ENCODE measurements at regions not wholly inside any gene's neighbourhood (a gene's known extent, or its start where the extent isn't known, plus 50 kb on each side); places are given as distances from the start of the nearest gene placed in this dataset.

- TF ChIP-seq, protein P1, sequence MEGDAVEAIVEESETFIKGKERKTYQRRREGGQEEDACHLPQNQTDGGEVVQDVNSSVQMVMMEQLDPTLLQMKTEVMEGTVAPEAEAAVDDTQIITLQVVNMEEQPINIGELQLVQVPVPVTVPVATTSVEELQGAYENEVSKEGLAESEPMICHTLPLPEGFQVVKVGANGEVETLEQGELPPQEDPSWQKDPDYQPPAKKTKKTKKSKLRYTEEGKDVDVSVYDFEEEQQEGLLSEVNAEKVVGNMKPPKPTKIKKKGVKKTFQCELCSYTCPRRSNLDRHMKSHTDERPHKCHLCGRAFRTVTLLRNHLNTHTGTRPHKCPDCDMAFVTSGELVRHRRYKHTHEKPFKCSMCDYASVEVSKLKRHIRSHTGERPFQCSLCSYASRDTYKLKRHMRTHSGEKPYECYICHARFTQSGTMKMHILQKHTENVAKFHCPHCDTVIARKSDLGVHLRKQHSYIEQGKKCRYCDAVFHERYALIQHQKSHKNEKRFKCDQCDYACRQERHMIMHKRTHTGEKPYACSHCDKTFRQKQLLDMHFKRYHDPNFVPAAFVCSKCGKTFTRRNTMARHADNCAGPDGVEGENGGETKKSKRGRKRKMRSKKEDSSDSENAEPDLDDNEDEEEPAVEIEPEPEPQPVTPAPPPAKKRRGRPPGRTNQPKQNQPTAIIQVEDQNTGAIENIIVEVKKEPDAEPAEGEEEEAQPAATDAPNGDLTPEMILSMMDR (conservative IDR thresholded peaks at IDR 0.05; ENCODE audit: low read depth in 2 of 2) = no peak
- TF ChIP-seq POLR2AphosphoS5 (IDR thresholded peaks at IDR 0.05; ENCODE audit: low read depth) (no peak), REST (IDR thresholded peaks at IDR 0.05; ENCODE audit: unreplicated experiment) (no peak), EZH2phosphoT487 (IDR thresholded peaks at IDR 0.05; ENCODE audit: unreplicated experiment) (no peak), CREB1 (CRISPR knock-in tag; IDR thresholded peaks at IDR 0.05; ENCODE audit: low read depth) (no peak), EZH2 (IDR thresholded peaks at IDR 0.05; ENCODE audit: low read depth, unreplicated experiment) (no peak), ZNF114 (CRISPR knock-in tag; IDR thresholded peaks at IDR 0.05) (no peak)
- TF ChIP-seq, protein P2, sequence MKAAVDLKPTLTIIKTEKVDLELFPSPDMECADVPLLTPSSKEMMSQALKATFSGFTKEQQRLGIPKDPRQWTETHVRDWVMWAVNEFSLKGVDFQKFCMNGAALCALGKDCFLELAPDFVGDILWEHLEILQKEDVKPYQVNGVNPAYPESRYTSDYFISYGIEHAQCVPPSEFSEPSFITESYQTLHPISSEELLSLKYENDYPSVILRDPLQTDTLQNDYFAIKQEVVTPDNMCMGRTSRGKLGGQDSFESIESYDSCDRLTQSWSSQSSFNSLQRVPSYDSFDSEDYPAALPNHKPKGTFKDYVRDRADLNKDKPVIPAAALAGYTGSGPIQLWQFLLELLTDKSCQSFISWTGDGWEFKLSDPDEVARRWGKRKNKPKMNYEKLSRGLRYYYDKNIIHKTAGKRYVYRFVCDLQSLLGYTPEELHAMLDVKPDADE (IDR thresholded peaks at IDR 0.05) = no peak
Measured at GRCh38 chr3:25143356-25144025, 284.6 kb upstream of the RARB start.
